CD14-positive monocyte (primary cell): ENCODE measurements at regions not wholly inside any gene's neighbourhood (a gene's known extent, or its start where the extent isn't known, plus 50 kb on each side); places are given as distances from the start of the nearest gene placed in this dataset.

Source experiments
- DNase-seq, 3 donors: peaks; one replicate each; pipeline ENCODE4 v3.0.0-alpha.2; 2011 to 2022
- H2AFZ ChIP-seq: 2 replicates; pipeline ENCODE4 v1.6.0; 2012; ENCODE audit warnings: mild to moderate bottlenecking, low read depth, low read length, inconsistent platforms; ENCODE audit not compliant: insufficient read depth, poor library complexity, severe bottlenecking
- H3K27ac ChIP-seq, 2 donors: 1 replicate in 1 of 2; 2 replicates in 1 of 2; pipeline ENCODE4 v1.5.1; 2012 to 2013; ENCODE audit warnings: low read length in 2 of 2, control low read depth in 1 of 2, inconsistent platforms in 1 of 2, low read depth in 1 of 2, mild to moderate bottlenecking in 1 of 2
- H3K27me3 ChIP-seq, 2 donors: one replicate each; pipeline versions ENCODE4 v1.6.0 to v1.6.1; 2011 to 2013; ENCODE audit warnings: low read length in 2 of 2; ENCODE audit not compliant: control insufficient read depth in 2 of 2, insufficient read depth in 2 of 2
- H3K36me3 ChIP-seq, 2 donors: replicated peaks in 1 of 2; 1 replicate in 1 of 2; 2 replicates in 1 of 2; pipeline versions ENCODE4 v1.5.1 to v1.6.1; 2012 to 2013; ENCODE audit warnings: low read length in 2 of 2, control low read depth in 1 of 2, inconsistent platforms in 1 of 2, mild to moderate bottlenecking in 1 of 2; ENCODE audit not compliant: insufficient read depth in 2 of 2, control insufficient read depth in 1 of 2
- H3K4me1 ChIP-seq, 2 donors: 1 replicate in 1 of 2; 2 replicates in 1 of 2; pipeline versions ENCODE4 v1.5.1 to v1.6.1; 2012 to 2013; ENCODE audit warnings: low read length in 2 of 2, control low read depth in 1 of 2, inconsistent platforms in 1 of 2, mild to moderate bottlenecking in 1 of 2, moderate library complexity in 1 of 2; ENCODE audit not compliant: insufficient read depth in 2 of 2, control insufficient read depth in 1 of 2
- H3K4me2 ChIP-seq: replicated peaks from 2 replicates; pipeline ENCODE3; 2012; ENCODE audit warnings: low read length, moderate library complexity, mild to moderate bottlenecking; ENCODE audit not compliant: poor library complexity, severe bottlenecking; ENCODE audit errors: extremely low read depth
- H3K4me3 ChIP-seq, 3 experiments: fragments of 200-600 bp in 1 of 3; sonication (generic) in 1 of 3; replicated peaks in 1 of 3; 1 replicate in 2 of 3; 2 replicates in 1 of 3; pipeline ENCODE4 v1.5.1; 2011 to 2013; ENCODE audit warnings: low read length in 3 of 3, mild to moderate bottlenecking in 3 of 3, control low read depth in 2 of 3, low read depth in 2 of 3, inconsistent platforms in 1 of 3, moderate library complexity in 1 of 3
- H3K79me2 ChIP-seq: 2 replicates; pipeline ENCODE4 v1.6.0; 2012; ENCODE audit warnings: mild to moderate bottlenecking, control low read depth, inconsistent platforms, low read length, moderate library complexity; ENCODE audit not compliant: insufficient read depth
- H3K9ac ChIP-seq: 2 replicates; pipeline ENCODE4 v1.6.0; 2017; ENCODE audit warnings: low read length, mild to moderate bottlenecking; ENCODE audit not compliant: insufficient read depth, poor library complexity, severe bottlenecking
- H3K9me3 ChIP-seq, 2 donors: replicated peaks in 1 of 2; 1 replicate in 1 of 2; 2 replicates in 1 of 2; pipeline versions ENCODE4 v1.5.1 to v1.6.1; 2012 to 2013; ENCODE audit warnings: low read length in 2 of 2, control low read depth in 1 of 2; ENCODE audit not compliant: control insufficient read depth in 1 of 2, insufficient read depth in 1 of 2
- H4K20me1 ChIP-seq: 2 replicates; pipeline ENCODE4 v1.6.0; 2012; ENCODE audit warnings: mild to moderate bottlenecking, low read length, control low read depth, moderate library complexity; ENCODE audit not compliant: insufficient read depth
- H3K27ac Mint-ChIP-seq, 7 donors: one replicate each; pipeline ENCODE4 v1.8.0; 2020; ENCODE audit warnings: mild to moderate bottlenecking in 7 of 7, mixed read lengths in 7 of 7, moderate library complexity in 6 of 7, inconsistent platforms in 2 of 7
- H3K27me3 Mint-ChIP-seq, 3 donors: one replicate each; pipeline ENCODE4 v1.8.0; 2021 to 2022; ENCODE audit warnings: low read depth in 3 of 3, mild to moderate bottlenecking in 3 of 3, mixed read lengths in 3 of 3, moderate library complexity in 3 of 3, inconsistent platforms in 1 of 3
- H3K36me3 Mint-ChIP-seq, 2 donors: one replicate each; pipeline ENCODE4 v1.8.0; 2020; ENCODE audit warnings: mixed read lengths in 2 of 2, inconsistent platforms in 1 of 2, mild to moderate bottlenecking in 1 of 2
- H3K4me1 Mint-ChIP-seq: one replicate; pipeline ENCODE4 v1.8.0; 2020; ENCODE audit warnings: mild to moderate bottlenecking, mixed read lengths
- H3K4me3 Mint-ChIP-seq, 2 donors: one replicate each; pipeline ENCODE4 v1.8.0; 2020; ENCODE audit warnings: mild to moderate bottlenecking in 2 of 2, mixed read lengths in 2 of 2, moderate library complexity in 1 of 2
- H3K9me3 Mint-ChIP-seq, 7 donors: one replicate each; pipeline ENCODE4 v1.8.0; 2020 to 2022; ENCODE audit warnings: mixed read lengths in 7 of 7, mild to moderate bottlenecking in 6 of 7, moderate library complexity in 6 of 7, inconsistent platforms in 2 of 7
- WGBS: methylation state at CpG from one replicate; pipeline ENCODE4 v1.1.5; 2013; ENCODE audit warnings: missing lambda C conversion rate; ENCODE audit not compliant: insufficient coverage; 5-methylcytosine and 5-hydroxymethylcytosine counted together
- intact Hi-C, 2 donors: fragments of 100-400 bp; cut with micrococcal nuclease; formaldehyde crosslinking; loops; one replicate each; pipeline versions ENCODE4 v1.15.0 to v1.15.1; 2023
- TF ChIP-seq, protein P1 (sequence below): fragments of 200-600 bp; IDR thresholded peaks from one replicate; pipeline ENCODE4 v1.8.0; 2022; ENCODE audit warnings: antibody characterized with exemption, mild to moderate bottlenecking

DNA sequence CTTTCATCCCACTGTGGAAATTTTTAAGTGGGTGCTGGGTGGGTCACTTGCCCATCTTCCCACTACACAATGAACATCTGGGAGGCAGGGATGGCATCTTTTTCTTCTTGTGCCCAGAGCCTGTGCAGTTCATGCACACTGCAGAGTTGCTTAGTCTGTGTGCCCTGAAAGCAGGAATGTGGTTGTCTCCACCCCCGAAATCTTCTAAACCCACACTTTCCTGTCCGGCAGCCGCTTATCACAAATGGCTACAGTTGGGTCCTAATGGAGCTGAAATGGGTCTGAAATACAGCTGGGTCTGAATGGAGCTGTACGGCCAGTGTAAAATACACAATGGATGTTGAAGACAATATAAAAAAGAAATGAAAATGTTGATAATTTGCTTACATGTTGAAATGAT is 112.1 kb upstream of the PMEPA1 start:
- WGBS, result 83% methylated on average over 1 of the region's 4 CpGs
- H4K20me1 ChIP-seq, result no peaks in the 10 kb centered on the region
- Mint-ChIP-seq H3K27me3 (peaks cover 1 to 13% (median 7%) of the 10 kb centered on the region in 3 donors), H3K36me3 (no peaks in the 10 kb centered on the region), H3K9me3 (peaks cover 0 to 2% (median 0%) of the 10 kb centered on the region in 7 donors), H3K27ac (no peak overlapping the region), H3K4me3 (no peak overlapping the region), H3K4me1 (no peaks in the 10 kb centered on the region)
- TF ChIP-seq, protein P1, sequence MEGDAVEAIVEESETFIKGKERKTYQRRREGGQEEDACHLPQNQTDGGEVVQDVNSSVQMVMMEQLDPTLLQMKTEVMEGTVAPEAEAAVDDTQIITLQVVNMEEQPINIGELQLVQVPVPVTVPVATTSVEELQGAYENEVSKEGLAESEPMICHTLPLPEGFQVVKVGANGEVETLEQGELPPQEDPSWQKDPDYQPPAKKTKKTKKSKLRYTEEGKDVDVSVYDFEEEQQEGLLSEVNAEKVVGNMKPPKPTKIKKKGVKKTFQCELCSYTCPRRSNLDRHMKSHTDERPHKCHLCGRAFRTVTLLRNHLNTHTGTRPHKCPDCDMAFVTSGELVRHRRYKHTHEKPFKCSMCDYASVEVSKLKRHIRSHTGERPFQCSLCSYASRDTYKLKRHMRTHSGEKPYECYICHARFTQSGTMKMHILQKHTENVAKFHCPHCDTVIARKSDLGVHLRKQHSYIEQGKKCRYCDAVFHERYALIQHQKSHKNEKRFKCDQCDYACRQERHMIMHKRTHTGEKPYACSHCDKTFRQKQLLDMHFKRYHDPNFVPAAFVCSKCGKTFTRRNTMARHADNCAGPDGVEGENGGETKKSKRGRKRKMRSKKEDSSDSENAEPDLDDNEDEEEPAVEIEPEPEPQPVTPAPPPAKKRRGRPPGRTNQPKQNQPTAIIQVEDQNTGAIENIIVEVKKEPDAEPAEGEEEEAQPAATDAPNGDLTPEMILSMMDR, result no peak
- H3K4me2 ChIP-seq, result no peak overlapping the region
- H3K79me2 ChIP-seq, result no peaks in the 10 kb centered on the region
- no peaks in the 10 kb centered on the region for H3K4me1 ChIP-seq
- H3K9ac ChIP-seq, result no peak overlapping the region
- H2AFZ ChIP-seq, result no peak overlapping the region
- no peaks in the 10 kb centered on the region for H3K36me3 ChIP-seq
- H3K4me3 ChIP-seq, result no peak overlapping the region
- DNase-seq, result no peak
- H3K27me3 ChIP-seq, result no peaks in the 10 kb centered on the region
- intact Hi-C loops, result no loop called here
- H3K27ac ChIP-seq, result no peak overlapping the region
- H3K9me3 ChIP-seq, result no peaks in the 10 kb centered on the region

DNA sequence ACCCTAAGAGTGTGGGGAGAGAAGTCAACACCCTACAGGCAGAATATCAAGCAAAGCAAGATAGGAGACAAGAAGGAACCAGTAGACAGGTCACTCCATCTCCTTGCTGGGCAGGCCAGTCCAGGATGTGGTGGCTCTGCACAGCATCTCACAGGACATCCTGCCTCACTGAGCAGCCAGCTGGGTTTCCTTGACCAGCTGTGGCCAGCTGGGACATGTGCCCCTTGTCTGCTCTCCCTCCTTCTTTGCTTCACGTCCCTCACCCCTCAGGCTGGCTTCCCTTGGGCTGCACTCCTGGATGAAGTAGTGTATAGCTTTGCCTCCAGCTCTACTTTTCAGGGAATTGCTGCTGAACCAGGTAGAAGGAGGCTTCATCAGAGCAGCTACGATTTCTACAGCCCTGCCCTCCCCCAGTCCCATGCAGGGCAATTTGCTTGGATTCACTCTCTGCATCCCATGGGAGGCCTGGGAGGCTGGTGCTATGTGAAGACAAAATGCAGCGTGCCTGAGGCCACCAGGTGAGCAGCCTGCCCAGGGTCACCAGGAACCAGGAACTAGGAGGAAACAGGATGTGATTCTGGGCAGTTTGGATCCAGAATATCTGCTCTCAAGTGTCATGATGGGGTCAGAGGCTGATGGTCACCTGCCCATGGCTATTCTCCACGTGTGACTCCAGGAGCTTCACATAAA is 110.0 kb upstream of the PMEPA1 start:
- H3K4me2 ChIP-seq, result no peak overlapping the region
- no peaks in the 10 kb centered on the region for H3K4me1 ChIP-seq
- H3K27ac ChIP-seq, result no peak overlapping the region
- intact Hi-C loops, result no loop called here
- WGBS, result 77% methylated on average over 3 of the region's 4 CpGs
- no peak overlapping the region for H2AFZ ChIP-seq
- TF ChIP-seq, protein P1, result no peak
- no peaks in the 10 kb centered on the region for H4K20me1 ChIP-seq
- H3K9me3 ChIP-seq, result no peaks in the 10 kb centered on the region
- no peaks in the 10 kb centered on the region for H3K36me3 Mint-ChIP-seq
- no peaks in the 10 kb centered on the region for H3K27me3 ChIP-seq
- no peak overlapping the region for H3K4me3 Mint-ChIP-seq
- H3K4me3 ChIP-seq, result no peak overlapping the region
- DNase-seq, result no peak
- H3K27me3 Mint-ChIP-seq, result peaks cover 1 to 12% (median 7%) of the 10 kb centered on the region in 3 donors
- H3K27ac Mint-ChIP-seq, result no peak overlapping the region
- H3K4me1 Mint-ChIP-seq, result no peaks in the 10 kb centered on the region
- H3K9me3 Mint-ChIP-seq, result peaks cover 0 to 2% (median 0%) of the 10 kb centered on the region in 7 donors
- no peak overlapping the region for H3K9ac ChIP-seq
- H3K79me2 ChIP-seq, result no peaks in the 10 kb centered on the region
- H3K36me3 ChIP-seq, result no peaks in the 10 kb centered on the region
